ENCODE measurements at regions not wholly inside any gene's neighbourhood (a gene's known extent, or its start where the extent isn't known, plus 50 kb on each side); places are given as distances from the start of the nearest gene placed in this dataset.

DNA sequence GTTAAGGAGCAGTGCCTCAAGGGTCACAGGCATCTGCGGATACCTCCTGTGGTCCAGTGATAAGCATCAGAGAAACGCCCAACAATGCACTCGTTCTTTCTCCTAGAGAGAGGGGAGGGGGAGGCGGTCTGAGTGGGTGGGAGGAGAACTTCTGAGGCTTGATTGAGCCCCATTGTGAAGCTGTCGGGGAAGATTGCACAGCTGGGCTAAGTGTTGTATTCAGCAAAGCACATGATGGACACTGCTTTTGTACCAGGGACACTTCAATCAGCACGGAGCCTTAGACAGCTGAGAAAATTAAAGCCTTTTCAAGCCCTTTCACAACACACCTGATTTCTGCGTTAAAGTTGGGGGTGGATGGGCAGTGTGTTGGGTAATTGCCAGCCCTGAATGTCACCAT lies 230.3 kb upstream of the GHITM start:
- DNase-seq, result no peak

DNA sequence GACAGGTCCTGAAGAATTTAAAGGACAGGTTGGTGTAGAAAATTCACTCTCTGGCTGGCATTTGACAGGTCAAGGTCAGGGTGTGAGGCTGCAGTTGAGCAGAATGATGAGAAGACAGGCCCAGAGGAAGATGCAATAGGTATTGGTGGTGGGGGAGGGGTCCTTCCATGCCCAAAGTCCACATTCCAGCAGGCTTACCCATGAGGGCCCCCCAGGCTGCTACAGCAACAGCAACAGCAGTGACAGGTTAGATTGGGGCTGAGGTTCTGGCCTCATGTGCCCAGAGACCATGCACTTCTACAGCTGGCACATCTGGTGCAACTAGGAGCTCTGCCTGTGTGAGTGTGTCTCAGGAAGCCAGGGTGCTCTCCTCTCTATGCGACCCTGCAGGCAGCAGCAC lies 223.5 kb upstream of the GHITM start:
- DNase-seq, result no peak

DNA sequence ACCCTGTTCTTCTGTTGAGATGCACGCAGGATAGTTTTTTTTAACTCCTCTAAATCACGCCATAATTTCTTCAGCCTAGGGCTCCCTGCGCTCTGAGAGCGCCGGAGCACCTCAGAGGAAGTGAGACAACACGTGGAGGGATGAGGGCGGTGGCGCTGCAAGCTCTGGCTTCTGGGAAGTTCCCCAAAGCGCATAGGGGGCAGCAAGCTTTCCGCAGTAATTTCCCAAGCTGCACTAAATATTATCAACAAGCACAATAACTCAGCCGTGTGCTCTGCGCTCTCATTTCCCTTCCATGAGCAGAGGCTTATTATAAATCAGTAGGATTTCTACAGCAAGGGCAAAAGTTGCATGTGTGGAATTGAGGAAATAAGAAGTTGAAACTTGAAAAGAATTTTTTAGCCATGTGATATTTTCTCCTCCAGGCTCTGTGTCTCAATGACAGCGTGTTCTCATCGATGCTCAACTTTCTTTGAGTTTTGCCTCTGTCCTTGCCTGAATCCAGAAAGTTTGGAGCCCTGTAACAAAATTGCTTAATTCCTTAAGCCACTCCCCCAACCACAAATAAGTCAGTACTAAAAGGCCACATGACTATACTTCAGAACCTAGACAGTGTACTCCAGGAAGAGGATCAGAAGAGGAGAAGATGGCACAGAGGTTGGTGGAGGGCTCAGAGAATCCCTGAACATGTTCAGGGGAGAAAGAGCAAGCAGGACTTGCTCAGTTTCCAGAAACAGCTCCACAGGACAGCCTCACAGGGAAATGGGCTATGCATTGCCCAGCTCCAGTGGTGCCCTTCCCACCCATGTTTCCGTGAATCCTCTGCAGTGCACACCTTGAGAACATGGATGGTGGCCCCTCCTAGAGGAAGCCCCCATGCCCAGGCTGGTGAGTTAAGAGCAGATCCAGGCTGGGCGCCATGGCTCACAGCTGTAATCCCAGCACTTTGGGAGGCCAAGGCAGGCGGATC lies 221.5 kb upstream of the GHITM start:
- no peak for DNase-seq

DNA sequence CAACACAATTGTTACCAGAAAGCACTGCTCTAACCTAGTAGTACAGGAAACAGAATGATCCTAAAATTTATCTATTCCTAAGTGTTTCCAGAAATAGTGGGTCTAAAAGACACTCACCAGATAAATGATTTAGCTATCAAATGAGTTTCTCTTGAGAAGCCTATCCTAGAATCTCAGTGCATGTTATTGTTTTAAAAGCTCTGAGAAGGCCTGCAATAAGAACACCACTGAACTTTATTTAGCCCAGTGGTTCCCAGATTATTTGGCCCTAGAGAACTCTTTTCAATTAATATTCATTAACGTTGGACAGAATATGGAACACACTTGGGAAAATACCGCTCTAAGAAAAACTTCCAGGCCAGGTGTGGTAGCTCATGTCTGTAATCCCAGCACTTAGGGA lies 220.1 kb upstream of the GHITM start:
- no peak for DNase-seq

DNA sequence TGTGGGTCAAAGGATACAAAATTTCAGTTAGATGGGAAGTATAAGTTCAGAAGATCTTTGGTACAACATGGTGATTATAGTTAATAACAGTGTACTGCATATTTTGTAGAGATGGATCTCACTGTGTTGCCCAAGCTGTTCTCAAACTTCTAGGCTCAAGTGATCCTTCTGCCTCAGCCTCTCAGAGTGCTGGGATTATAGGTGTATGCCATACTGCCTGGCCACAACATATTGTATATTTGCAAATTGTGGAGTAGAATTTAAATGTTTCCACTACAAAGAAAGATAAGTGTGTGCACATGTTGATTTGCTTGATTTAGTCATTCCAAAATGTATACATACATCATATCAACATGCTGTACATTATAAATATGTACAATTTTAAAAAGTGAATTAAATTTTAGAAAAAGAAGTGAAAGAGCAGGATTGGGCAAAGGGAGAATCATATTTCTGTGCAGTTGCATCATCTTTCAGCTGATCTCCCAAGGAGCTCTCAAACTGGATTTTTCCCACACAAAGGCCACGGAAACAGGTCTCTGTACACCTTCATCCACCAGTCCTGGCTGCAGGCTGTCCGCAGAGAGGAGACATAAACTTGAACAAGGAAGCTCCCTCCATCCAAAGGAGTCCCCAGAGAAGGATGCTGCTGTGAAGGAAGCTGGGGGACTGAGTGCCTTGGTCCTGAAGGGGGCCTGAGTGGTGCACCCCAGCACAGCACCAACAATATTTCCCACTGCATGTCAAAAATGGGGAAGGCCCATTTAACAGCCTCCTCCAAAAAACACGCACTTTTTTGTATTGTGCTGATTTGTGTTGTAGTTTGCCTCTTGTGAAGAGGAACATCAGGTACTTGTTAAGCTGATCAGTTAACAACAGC lies 217.1 kb upstream of the GHITM start:
- DNase-seq, result no peak

DNA sequence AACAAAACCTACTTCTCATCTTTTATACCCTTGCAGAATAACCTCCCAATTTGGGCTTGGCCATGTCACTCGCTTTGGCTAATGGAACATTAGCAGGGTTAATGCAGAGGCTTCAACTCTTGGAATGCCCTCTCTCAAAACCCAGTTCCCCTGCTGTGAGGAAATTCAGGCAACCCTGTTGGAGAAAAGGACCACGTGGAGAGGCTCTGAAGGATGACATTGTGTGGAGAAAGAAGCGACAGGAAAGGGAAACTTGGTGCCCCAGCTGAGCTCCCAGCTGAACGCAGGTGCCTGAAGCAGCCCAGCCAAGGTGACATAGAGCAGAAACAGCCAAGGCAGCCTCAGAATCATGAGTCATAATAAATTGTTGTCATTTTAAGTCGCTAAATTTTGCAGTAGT lies 214.2 kb upstream of the GHITM start:
- DNase-seq, result no peak

DNA sequence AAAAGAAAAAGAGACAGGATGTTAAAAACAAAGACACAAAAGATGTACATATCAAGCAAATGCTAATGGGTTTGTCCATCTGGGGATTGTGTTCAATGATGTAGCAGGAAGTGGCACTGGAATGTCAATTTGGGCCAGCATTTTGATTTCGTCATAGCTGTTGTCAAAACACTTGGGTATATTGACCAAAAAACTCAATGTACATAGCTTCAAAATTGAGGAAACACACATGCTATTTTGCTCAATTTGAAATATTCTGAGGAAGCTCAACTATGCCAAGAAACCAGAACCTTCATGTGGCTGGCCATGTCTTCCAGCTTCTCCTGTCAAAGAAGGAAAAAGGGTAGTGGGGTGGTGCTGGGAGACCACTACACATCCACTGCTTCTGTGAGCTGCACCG lies 212.7 kb upstream of the GHITM start:
- no peak for DNase-seq

DNA sequence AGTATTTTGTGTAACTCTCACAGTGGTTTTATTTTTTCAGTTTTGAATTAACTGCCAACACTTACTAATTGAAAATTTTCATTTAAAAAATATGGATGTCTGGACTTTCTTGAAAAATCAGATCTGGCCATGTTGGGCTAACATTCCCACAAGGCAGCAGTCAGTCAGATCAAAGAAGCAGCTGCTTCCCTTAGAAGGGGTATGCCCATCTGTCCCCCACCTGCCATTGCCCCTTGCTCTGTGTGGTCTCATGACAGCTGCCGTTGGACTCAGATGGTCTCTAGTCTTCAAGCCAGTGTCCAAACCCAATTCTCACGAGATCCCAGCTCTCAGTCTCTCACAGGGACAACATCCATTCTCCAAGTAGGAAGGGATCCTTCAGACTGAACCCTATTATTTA lies 212.1 kb upstream of the GHITM start:
- DNase-seq, result no peak

DNA sequence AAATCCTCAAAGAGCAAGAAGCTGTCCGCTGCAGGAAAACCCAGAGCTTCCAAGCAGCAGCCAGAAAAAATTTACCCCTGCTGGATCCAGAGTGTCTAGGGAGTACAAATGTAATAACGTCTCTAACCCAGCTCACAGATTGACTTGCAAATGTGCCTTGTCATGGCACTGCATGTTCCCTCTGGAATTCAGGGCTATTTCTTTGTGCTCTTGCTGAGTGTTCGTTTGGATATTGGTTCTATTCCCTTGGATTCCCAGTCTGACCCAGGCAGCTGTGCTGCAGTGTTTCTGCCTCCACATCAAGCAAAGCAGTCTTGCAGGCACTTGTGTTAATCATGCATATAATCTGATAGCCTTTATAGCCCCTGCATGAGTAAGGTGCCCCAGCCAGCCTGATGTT lies 209.9 kb upstream of the GHITM start:
- DNase-seq, result no peak

DNA sequence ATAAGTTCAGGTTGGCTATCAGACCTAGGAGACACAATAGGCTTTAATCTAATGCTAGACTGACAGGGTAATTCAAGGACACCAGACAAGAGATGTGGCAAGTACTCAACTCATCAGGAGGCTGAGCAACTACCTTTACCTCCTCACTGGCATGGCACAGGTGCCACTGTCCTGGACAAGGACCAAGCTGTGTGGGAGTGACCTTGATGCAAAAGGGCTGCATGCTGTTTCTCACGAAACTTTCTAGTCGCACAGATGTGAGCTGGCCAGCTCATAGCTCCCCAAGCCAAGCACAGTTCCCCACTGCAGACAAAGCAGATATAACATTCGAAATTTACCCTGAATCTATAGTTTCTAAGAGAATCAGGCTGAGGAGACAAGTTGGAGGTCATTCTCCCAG lies 207.6 kb upstream of the GHITM start:
- DNase-seq, result no peak

DNA sequence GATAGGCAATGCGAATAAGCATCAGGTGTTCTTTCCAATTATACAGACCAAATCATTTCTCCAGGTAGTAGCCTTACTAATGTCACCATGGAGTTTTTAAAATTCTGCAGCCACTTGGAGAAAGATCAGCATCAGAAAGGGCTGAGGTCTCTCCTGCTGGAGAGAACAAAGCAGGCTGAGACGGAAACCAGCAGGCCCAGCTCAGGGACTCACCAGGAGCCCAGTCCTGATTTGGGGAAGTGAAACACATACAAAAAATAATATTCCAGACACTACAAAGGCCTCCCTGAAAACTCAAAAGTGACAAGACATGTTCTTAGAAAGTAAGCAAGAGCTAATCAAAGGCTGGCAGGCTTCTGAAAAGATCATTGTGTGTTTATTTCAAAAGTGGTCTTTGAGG lies 207.1 kb upstream of the GHITM start:
- DNase-seq, result no peak

DNA sequence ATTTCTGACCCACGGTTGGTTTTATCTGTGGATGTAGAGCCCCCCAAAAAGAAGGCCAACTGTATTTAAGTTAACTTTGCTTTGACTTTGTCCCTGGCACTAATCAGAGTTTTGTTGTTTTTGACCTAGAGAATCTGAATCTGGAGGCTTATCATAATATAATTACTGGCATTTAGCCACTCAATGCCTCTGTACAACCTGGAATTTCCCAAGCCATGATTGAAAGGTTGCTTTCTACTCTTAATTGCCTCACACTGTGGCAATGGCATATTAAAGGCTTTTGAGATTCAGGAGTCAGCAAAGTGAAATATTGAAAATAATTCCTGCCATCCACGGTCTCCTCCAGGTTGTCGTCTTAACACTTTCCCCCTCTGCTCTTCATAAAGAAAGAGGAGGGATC lies 205.2 kb upstream of the GHITM start:
- DNase-seq, result no peak

DNA sequence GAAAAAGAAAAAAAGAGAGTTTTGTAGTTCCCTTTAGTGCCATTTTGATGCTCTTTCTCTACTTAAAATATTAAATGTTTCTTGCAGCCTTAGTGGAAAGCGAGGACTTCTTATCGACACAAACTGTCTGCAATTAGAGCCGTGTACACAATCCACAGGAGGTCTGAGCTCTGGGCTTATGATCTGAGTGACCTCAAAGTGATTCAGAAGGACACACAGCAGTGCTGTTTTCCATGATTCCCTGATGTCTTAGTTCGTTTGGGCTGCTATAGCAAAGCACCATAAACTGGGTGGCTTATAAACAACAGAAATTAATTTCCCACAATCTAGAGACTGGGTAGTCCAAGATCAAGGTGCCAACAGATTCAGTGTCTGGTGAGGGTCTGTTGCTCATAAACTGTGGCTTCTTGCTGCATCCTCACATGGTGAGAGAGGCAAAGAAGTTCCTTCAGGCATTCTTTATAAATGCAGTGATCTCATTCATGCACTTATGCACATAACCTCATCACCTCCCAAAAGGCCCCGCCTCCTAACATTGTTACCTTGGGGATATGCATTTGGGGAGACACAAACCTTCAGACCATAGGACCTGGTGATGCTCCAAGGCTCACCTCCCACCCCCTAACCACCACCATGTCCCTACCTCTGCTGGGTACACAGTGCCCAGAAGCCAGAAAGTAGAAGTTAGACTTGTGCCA lies 204.5 kb upstream of the GHITM start:
- DNase-seq, result no peak

DNA sequence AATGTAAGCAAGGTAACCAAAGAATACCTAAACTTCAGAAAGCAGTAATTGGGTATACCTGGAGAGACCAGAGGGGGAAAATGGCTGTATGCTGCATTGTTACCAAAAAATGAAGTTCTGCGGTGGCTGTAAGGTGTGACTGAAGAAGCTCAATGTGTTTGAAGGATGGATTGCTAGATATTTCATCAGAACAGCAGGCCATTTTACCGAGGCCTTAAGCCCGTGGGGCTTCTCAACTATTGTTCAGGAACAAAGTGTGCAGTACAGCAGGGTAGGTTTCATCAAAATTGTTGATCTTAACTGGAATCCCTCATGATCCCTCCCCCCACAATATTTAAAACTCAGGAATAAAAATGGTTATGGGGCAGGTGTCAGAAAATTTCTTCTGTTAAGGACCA lies 204.0 kb upstream of the GHITM start:
- DNase-seq, result no peak

DNA sequence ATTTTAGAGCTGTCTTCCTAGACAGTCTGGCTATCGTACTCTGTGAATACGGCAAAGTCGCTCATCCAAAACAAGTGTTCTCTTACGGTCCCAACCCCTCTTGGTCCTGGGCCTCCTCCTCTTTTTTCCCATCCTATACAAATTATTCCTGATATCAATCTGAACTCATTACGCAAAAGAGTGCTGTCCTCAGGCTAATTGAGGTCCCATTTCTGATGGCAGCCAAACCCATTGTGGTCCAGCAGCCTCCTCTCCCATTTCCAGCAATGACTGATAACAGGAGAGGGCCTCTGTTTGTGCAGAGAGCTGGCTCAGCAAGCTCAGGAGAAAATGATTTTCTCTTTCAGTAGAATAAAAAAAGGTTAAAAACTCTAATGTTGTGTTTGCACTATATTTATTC lies 203.4 kb upstream of the GHITM start:
- no peak for DNase-seq

DNA sequence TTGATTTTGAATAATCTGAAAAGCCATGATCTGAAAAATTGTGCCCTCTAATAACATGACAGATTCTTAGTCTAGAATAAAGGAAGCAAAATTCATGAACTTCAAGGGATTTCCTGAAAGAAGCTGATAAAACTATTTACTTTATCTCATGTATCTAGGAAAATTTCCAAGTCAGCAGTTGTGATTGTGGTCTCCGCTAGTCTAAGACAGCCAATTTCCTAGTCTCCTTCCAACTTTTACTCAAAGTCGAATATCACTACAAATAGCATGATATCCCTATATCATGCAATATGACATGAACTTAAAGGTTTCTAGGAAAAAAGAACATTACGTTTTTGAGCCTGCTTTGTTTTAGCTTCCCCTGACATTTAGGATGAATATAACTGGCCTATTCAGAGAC lies 202.1 kb upstream of the GHITM start:
- DNase-seq, result no peak

DNA sequence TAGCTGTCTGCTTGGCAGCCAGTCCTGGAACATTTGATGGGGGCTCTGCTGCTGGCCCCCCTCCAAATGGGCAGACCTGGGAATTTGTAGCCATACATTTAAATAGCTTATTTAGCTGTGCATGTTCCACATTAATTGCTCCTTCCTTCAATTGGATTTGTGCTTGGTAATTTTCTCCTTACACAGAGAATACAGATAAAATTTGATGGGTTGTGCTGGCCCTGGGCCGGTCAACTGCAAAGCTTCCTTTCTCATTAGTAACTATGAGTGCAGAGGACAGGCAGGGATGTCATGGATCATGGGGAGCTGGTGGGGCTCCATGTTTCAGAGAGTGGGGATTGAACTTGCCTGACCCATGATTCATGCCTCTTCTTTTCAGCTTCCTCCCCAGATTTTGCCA lies 201.5 kb upstream of the GHITM start:
- DNase-seq, result no peak

DNA sequence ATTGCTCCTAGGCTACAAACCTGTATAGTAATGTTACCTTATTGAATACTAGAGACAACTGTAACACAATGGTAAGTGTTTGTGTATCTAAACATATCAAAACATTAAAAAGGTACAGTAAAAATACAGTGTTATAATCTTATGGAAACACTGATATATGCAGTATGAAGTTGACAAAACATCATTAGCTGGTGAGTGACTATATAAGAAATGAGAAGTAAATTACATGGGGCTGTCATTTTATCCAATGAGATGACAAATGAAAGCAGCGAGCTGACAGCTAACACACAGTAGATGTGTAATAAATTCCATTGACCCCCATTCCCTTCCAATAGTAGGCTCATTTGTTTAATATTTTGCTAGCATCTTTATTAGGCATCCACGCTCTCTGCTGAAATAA lies 198.1 kb upstream of the GHITM start:
- no peak for DNase-seq

DNA sequence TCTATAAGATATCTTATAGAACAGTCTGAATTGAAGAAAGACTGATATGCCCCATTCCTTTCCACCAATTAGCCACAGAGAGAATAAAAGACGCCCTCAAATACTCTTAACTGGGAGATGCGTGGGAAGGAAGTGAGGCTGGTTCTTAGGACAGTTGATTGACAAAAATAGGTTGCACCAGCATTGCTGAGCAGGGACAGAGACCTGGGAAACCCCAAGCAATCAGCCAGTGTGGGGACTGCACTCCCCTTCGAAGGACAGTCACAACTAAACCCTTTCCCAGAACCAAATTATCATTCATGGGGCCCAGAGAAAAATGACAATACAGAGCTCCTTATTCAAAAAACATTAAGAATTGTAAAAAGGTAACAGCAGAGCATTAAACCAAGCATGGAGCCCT lies 196.9 kb upstream of the GHITM start:
- no peak for DNase-seq

DNA sequence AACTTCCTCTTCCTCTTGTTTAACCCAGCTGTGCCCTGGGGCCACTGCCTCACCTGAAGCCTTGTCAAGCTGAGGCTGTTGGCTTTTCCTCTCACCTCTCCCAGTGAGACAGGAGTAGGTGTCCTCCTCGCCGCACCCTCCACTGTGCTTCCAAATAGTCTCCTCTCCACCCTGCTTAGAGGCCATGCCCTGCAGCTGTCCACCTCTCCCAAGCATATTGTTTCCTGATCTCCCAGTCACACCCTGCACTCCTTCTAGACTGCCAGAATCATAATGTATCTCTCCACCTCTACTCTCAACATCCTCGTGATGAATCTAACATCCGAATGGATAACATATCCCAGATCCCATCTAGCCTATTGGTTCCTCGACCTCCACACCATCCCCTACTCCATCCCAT lies 196.3 kb upstream of the GHITM start:
- DNase-seq, result no peak

DNA sequence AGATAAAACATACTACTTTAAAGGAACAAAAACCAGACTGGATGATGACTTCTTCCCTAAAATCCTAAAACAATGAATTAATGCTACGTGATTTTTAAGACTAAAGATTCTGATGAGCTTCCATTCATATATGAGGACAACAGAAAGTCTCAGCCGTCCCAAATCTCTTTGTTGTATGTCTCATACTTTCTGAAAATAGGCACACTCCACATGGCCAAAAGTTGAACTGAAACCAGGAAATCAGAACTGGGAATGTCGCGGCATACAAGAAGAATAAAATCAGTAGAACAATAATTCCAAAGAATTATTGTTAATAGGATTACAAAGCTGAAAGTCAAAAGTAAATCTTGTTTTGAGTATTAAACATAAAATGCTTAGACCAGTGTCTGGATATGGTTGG lies 195.4 kb upstream of the GHITM start:
- no peak for DNase-seq

DNA sequence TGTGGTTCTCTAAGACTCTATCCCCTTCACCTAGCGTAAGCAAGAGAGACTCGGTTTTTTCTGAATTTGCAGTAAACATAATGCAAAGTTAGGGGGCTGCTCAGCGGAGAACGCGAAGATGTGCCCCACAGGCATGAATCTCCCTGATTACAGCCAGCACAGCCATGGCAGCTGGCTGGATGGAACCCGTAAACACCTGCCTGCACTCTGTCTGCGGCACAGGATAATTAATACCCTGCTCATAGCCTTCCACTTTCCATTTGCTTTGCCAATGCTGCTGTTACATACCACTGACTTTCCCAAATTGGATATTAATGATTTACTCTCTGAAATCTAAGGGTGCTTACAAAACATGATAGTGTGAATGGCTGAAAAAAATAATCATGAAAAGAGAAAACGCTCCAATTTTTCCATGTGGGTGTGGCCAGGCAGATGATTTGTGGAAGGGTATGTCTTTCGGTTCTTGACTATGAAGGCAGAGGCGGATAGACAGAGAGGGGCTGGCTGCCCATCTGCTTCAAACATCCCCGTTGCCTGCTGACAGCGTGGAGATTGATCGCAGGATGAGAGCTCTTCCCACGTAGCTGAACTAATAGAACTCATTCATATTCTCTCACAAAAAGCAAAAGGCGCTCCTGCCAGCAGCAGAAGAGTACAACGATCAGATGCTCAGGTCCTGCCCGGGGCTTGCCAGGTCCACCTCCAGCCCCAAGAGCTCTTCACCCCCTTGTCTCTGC lies 193.2 kb upstream of the GHITM start:
- DNase-seq, result no peak

DNA sequence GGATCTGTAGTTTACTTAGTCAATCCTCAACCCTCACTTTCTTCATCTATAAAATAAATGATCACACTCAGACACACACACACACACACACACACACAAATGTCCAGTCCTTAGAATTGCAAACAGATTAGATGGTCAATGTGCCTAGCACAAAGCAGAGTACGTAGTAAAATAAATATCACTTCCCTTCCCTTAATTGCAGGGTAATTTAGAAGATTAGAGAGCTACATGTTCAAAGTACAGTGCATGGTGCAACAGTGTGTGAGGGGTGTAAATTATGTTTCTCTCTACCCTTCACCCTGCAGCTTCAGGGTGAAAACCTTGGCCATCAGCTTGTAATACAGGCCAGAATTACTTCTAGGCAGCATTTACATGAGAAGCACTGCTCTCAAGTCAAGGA lies 187.0 kb upstream of the GHITM start:
- DNase-seq, result no peak

Data from fibroblast of skin of right biceps (primary cell).